Sigmoid colon (tissue), 6 donors: ENCODE measurements at regions not wholly inside any gene's neighbourhood (a gene's known extent, or its start where the extent isn't known, plus 50 kb on each side); places are given as distances from the start of the nearest gene placed in this dataset.

Experiments used
- DNase-seq: peaks from one replicate; pipeline ENCODE4 v3.0.0-alpha.2; 2019
- H3K27ac ChIP-seq, 4 donors: fragments of 200-600 bp; sonication (generic); one replicate each; pipeline ENCODE4 v1.5.1; 2016 to 2019; ENCODE audit warnings: mild to moderate bottlenecking in 1 of 4
- H3K27me3 ChIP-seq, 3 donors: fragments of 200-600 bp; sonication (generic); one replicate each; pipeline ENCODE4 v1.5.1; 2019; ENCODE audit warnings: mild to moderate bottlenecking in 1 of 3
- H3K36me3 ChIP-seq, 4 donors: fragments of 200-600 bp; sonication (generic); one replicate each; pipeline ENCODE4 v1.5.1; 2016 to 2019
- H3K4me1 ChIP-seq, 4 donors: fragments of 200-600 bp; sonication (generic); one replicate each; pipeline ENCODE4 v1.5.1; 2017 to 2019
- H3K4me3 ChIP-seq, 4 donors: fragments of 200-600 bp; sonication (generic); one replicate each; pipeline ENCODE4 v1.5.1; 2017 to 2019; ENCODE audit warnings: mild to moderate bottlenecking in 2 of 4, moderate library complexity in 1 of 4
- H3K9me3 ChIP-seq, 4 donors: fragments of 200-600 bp in 3 of 4; sonication (generic) in 3 of 4; one replicate each; pipeline versions ENCODE4 v1.5.1 to v1.6.1; 2013 to 2019
- EP300 ChIP-seq, 4 donors: sonication (generic); formaldehyde crosslinking; IDR thresholded peaks; one replicate each; pipeline ENCODE4 v1.6.1; 2017; ENCODE audit warnings: antibody characterized with exemption in 4 of 4
- POLR2A ChIP-seq, 2 donors: fragments of 450-650 bp; IDR thresholded peaks; one replicate each; pipeline ENCODE4 v1.6.1; 2016; ENCODE audit warnings: antibody characterized with exemption in 2 of 2, mild to moderate bottlenecking in 2 of 2, moderate library complexity in 2 of 2
- POLR2AphosphoS5 ChIP-seq, 4 donors: sonication (generic); formaldehyde crosslinking; IDR thresholded peaks; one replicate each; pipeline ENCODE4 v1.6.1; 2017; ENCODE audit warnings: antibody characterized with exemption in 4 of 4
- WGBS, 2 donors: extraction: QIAGEN DNeasy Blood & Tissue Kit; methylation state at CpG; one replicate each; pipeline ENCODE4 v1.1.7; 2013; 5-methylcytosine and 5-hydroxymethylcytosine counted together
- intact Hi-C: fragments of 100-400 bp; cut with DNase I; formaldehyde crosslinking; loops from one replicate; pipeline ENCODE4 v1.15.1; 2023
- TF ChIP-seq, protein P1 (sequence below), 4 experiments: fragments of 450-650 bp in 3 of 4; fragments of 200-600 bp in 1 of 4; IDR thresholded peaks; one replicate each; pipeline ENCODE4 v1.5.1; 2016 to 2019; ENCODE audit warnings: antibody characterized with exemption in 4 of 4, mild to moderate bottlenecking in 3 of 4, moderate library complexity in 2 of 4
- donor health status: healthy with polysubstance abuse.
- donor health status: healthy.

DNA sequence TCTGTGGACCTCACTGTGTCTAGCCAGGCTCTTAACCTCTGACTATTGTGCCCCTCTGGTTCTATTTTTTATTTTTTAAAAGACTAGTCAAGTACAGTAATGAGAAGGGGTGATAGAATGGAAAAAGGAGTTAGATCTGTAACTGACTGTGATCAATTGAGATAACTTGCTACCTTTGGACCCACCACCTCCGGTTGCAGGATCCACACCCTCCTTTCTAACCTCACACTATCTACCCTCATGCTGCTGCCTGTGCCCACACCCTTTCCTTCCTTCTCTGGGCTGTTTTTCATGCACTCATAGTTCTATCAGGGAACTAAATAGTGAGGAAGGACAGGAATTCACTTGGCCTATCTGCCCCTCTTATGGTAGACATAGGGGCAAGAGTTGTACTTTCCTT, 172.3 kb downstream of the KATNIP start:
- 5 to 66% methylated on average over 1 of the region's 1 CpG for WGBS, 2 donors
- DNase-seq: no peak
- H3K4me3 ChIP-seq: no peak overlapping the region
- TF ChIP-seq POLR2A (IDR thresholded peaks at IDR 0.05): no peak
- no peak for TF ChIP-seq POLR2AphosphoS5 (IDR thresholded peaks at IDR 0.05)
- TF ChIP-seq EP300 (IDR thresholded peaks at IDR 0.05): no peak
- TF ChIP-seq, protein P1, sequence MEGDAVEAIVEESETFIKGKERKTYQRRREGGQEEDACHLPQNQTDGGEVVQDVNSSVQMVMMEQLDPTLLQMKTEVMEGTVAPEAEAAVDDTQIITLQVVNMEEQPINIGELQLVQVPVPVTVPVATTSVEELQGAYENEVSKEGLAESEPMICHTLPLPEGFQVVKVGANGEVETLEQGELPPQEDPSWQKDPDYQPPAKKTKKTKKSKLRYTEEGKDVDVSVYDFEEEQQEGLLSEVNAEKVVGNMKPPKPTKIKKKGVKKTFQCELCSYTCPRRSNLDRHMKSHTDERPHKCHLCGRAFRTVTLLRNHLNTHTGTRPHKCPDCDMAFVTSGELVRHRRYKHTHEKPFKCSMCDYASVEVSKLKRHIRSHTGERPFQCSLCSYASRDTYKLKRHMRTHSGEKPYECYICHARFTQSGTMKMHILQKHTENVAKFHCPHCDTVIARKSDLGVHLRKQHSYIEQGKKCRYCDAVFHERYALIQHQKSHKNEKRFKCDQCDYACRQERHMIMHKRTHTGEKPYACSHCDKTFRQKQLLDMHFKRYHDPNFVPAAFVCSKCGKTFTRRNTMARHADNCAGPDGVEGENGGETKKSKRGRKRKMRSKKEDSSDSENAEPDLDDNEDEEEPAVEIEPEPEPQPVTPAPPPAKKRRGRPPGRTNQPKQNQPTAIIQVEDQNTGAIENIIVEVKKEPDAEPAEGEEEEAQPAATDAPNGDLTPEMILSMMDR (IDR thresholded peaks at IDR 0.05): no peak
- peaks cover 0 to 23% (median 0%) of the 10 kb centered on the region in 4 donors for H3K36me3 ChIP-seq
- H3K9me3 ChIP-seq: no peaks in the 10 kb centered on the region
- peak overlapping the region; percentile 12 to 67 (median 52) for H3K27ac ChIP-seq
- peaks cover 0 to 18% (median 13%) of the 10 kb centered on the region in 4 donors for H3K4me1 ChIP-seq
- intact Hi-C loops: no loop called here
- no peaks in the 10 kb centered on the region for H3K27me3 ChIP-seq

DNA sequence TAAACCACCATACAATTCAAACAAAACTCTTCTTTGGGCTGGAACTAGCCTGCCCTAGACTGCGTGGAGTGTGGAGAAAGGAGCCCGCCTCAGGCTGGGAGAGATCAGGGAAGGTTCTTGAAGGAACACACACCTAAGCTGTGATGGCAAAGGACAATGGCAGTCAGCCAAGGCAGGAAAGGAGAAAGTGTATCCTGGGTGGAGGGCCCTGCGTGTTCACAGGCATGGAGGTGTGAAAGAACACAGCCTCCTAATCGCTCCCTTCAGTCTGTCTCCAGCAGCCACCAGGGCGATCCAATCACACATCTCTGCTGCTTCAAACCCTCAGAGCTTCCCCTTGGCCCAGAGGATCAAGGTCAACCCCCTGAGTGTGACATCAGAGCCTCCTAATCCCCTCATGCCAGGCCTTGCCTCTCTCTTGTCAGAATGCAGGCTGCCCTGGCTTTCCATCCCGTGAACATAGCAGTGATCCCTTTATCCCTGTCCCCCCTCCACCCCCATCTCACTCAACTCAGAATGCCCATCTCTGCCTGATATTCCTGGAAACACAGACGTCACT, 173.0 kb downstream of the KATNIP start:
- H3K4me3 ChIP-seq: no peak overlapping the region
- H3K4me1 ChIP-seq: peaks cover 0 to 18% (median 13%) of the 10 kb centered on the region in 4 donors
- H3K9me3 ChIP-seq: no peaks in the 10 kb centered on the region
- TF ChIP-seq EP300 (IDR thresholded peaks at IDR 0.05): no peak
- TF ChIP-seq POLR2A (IDR thresholded peaks at IDR 0.05): no peak
- TF ChIP-seq, protein P1 (IDR thresholded peaks at IDR 0.05): no peak
- no peak for TF ChIP-seq POLR2AphosphoS5 (IDR thresholded peaks at IDR 0.05)
- H3K36me3 ChIP-seq: peaks cover 0 to 28% (median 0%) of the 10 kb centered on the region in 4 donors
- peak overlapping the region in 3 of 4 donors; percentile 8 to 67 (median 38) for H3K27ac ChIP-seq
- no peak for DNase-seq
- no peaks in the 10 kb centered on the region for H3K27me3 ChIP-seq
- intact Hi-C loops: no loop called here
- 83 to 89% methylated on average over 7 of the region's 7 CpGs for WGBS, 2 donors

DNA sequence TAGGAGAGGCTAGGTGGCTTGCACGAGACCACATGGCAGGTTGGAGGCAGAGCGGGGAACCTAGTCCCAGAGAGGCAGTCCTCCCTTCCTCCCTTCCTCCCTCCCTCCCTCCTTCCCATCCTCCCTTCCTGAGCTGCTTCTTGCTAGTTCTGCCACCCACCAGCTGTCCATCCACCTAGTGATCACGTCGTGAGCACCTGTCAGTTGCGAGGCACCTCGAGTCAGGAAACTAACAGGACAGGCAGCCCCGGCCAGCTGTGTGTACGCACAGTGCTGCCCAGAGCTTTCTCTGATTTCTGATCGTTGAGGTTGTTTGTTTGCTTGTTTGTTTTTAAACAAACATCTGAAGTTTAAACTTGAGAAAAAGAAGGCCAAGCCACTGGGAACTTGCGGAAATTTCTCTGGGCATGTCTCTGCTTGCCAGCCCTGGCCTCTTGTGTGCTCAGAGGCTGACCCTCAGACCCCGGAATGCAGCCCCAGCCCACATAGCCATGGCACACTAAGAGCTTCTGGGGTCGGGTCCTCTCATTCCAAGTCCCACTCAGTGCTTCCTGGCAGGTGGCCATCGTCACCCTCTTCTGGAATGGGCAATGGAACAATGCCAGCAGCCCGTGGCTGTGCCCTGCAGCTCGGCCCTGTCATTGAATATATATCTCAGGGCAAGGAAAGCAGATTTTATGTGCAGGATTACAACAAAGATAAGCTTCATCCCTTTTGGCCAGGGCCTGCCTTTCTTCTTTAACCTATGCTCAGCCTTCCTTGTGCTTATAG, 174.0 kb downstream of the KATNIP start:
- peaks cover 0 to 28% (median 0%) of the 10 kb centered on the region in 4 donors for H3K36me3 ChIP-seq
- H3K4me3 ChIP-seq: no peak overlapping the region
- peaks cover 0 to 18% (median 13%) of the 10 kb centered on the region in 4 donors for H3K4me1 ChIP-seq
- H3K27ac ChIP-seq: peak overlapping the region; percentile 14 to 54 (median 38)
- no peak for DNase-seq
- no peaks in the 10 kb centered on the region for H3K27me3 ChIP-seq
- intact Hi-C loops: no loop called here
- WGBS, 2 donors: 42 to 76% methylated on average over 15 of the region's 15 CpGs
- TF ChIP-seq POLR2A (IDR thresholded peaks at IDR 0.05) (no peak), POLR2AphosphoS5 (IDR thresholded peaks at IDR 0.05) (no peak), EP300 (IDR thresholded peaks at IDR 0.05) (no peak)
- TF ChIP-seq, protein P1 (IDR thresholded peaks at IDR 0.05): no peak
- H3K9me3 ChIP-seq: no peaks in the 10 kb centered on the region

DNA sequence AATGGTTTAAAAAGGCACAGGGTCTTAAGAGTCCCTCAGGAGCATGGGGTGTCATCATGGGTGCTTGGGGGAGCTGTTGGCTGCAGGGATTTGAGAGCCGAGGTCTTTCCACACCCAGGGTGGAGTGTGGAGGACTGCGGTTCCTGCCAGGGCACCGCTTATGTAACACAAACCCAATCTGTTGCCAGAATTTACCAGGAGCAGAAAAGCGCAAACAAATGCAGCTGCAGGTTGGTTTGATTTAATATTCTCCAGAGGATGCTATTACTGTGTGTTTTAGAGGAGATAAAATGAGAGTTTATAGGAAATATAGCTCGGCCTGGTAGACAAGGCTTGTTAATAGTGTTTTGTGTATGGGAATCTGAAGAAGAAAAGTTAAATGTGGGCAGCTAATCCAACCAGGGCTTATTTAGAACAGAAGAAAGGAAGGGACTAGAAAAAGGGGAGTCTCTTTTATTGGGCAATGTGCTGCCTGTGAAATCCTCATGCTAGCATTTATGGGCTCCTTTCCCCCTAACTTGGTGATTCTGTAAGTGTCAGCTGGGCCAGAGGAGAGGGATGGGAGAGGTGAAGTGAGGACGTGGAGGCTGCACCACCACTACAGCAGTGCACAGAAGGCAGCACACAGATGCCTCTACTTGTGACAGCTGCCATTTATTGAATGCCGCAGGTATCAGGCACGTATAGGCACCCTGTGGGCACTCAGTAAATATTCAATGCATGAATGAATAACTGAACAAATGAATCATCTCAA, 174.7 kb downstream of the KATNIP start:
- Histone ChIP-seq H3K4me3 (no peak overlapping the region), H3K27me3 (no peaks in the 10 kb centered on the region), H3K36me3 (peaks cover 0 to 28% (median 0%) of the 10 kb centered on the region in 4 donors), H3K9me3 (no peaks in the 10 kb centered on the region), H3K4me1 (peaks cover 0 to 18% (median 13%) of the 10 kb centered on the region in 4 donors), H3K27ac (peak overlapping the region in 3 of 4 donors; percentile 29 to 54 (median 48))
- intact Hi-C loops: no loop called here
- WGBS, 2 donors: 20 to 71% methylated on average over 8 of the region's 8 CpGs
- TF ChIP-seq POLR2A (IDR thresholded peaks at IDR 0.05) (no peak), EP300 (IDR thresholded peaks at IDR 0.05) (no peak), POLR2AphosphoS5 (IDR thresholded peaks at IDR 0.05) (no peak)
- TF ChIP-seq, protein P1 (IDR thresholded peaks at IDR 0.05): no peak
- no peak for DNase-seq
